ENCODE measurements at regions not wholly inside any gene's neighbourhood (a gene's known extent, or its start where the extent isn't known, plus 50 kb on each side); places are given as distances from the start of the nearest gene placed in this dataset.
"Not testable (repeated sequence)": the region's sequence is repeated elsewhere in the genome, so short reads cannot be mapped to it uniquely, and the experiment has no call there.

GRCh38 chr10:27313586-27313985, 73.0 kb upstream of the ACBD5 start:
- H3K36me3 Mint-ChIP-seq (ENCODE audit: low read depth); DNase-seq; POLR2A ChIA-PET; H3K4me1 Mint-ChIP-seq; H3K9me3 Mint-ChIP-seq; H3K27ac Mint-ChIP-seq; H3K4me3 Mint-ChIP-seq; H3K27me3 Mint-ChIP-seq; CTCF ChIA-PET: not testable (repeated sequence)

- H3K4me3 Mint-ChIP-seq = no peak overlapping the region
- ChIA-PET CTCF (no interaction called here), POLR2A (no interaction called here)
- no peaks in the 10 kb centered on the region for H3K36me3 Mint-ChIP-seq (ENCODE audit: low read depth)
- no peak for DNase-seq
- H3K9me3 Mint-ChIP-seq = no peaks in the 10 kb centered on the region
- H3K4me1 Mint-ChIP-seq = peaks cover 8% of the 10 kb centered on the region
- no peak overlapping the region for H3K27ac Mint-ChIP-seq
- peaks cover 5% of the 10 kb centered on the region for H3K27me3 Mint-ChIP-seq
These were observed 72.3 kb upstream of the ACBD5 start for GRCh38 chr10:27312854-27313253.

GRCh38 chr10:27311809-27312208, 71.2 kb upstream of the ACBD5 start:
- CTCF ChIA-PET; H3K9me3 Mint-ChIP-seq; H3K36me3 Mint-ChIP-seq (ENCODE audit: low read depth); DNase-seq; H3K27ac Mint-ChIP-seq; H3K27me3 Mint-ChIP-seq; H3K4me3 Mint-ChIP-seq; H3K4me1 Mint-ChIP-seq: not testable (repeated sequence)
- POLR2A ChIA-PET = interaction anchor here (0.6 kb wide), 1 partner anchor 38 kb away, joined by 4 read pairs; no protein-coding TSS in a partner anchor

- H3K36me3 Mint-ChIP-seq (ENCODE audit: low read depth); H3K9me3 Mint-ChIP-seq; H3K4me1 Mint-ChIP-seq; H3K4me3 Mint-ChIP-seq; DNase-seq; CTCF ChIA-PET; H3K27ac Mint-ChIP-seq; H3K27me3 Mint-ChIP-seq: not testable (repeated sequence)
- POLR2A ChIA-PET = interaction anchor here (0.7 kb wide), 1 partner anchor 55 kb away, joined by 3 read pairs; no protein-coding TSS in a partner anchor
These were observed 57.9 kb upstream of the ACBD5 start for GRCh38 chr10:27298522-27298850.

GRCh38 chr10:27297844-27298521, 57.4 kb upstream of the ACBD5 start:
- H3K36me3 Mint-ChIP-seq (ENCODE audit: low read depth) = no peaks in the 10 kb centered on the region
- H3K27ac Mint-ChIP-seq = no peak overlapping the region
- ChIA-PET POLR2A (interaction anchor here (0.7 kb wide), 1 partner anchor 55 kb away, joined by 3 read pairs; no protein-coding TSS in a partner anchor), CTCF (no interaction called here)
- H3K4me3 Mint-ChIP-seq = no peak overlapping the region
- H3K9me3 Mint-ChIP-seq = no peaks in the 10 kb centered on the region
- DNase-seq = no peak
- H3K4me1 Mint-ChIP-seq = peaks cover 3% of the 10 kb centered on the region
- peaks cover 2% of the 10 kb centered on the region for H3K27me3 Mint-ChIP-seq

- H3K36me3 Mint-ChIP-seq (ENCODE audit: low read depth); CTCF ChIA-PET; H3K27ac Mint-ChIP-seq; H3K9me3 Mint-ChIP-seq; H3K4me1 Mint-ChIP-seq; POLR2A ChIA-PET; H3K27me3 Mint-ChIP-seq; H3K4me3 Mint-ChIP-seq; DNase-seq: not testable (repeated sequence)
These were observed 55.7 kb upstream of the ACBD5 start for GRCh38 chr10:27296285-27296684.

- H3K9me3 Mint-ChIP-seq; H3K36me3 Mint-ChIP-seq (ENCODE audit: low read depth); H3K27me3 Mint-ChIP-seq; POLR2A ChIA-PET; H3K4me1 Mint-ChIP-seq; DNase-seq; H3K27ac Mint-ChIP-seq: not testable (repeated sequence)
- H3K4me3 Mint-ChIP-seq = peak overlapping the region; percentile 15
- CTCF ChIA-PET = interaction anchor here (1.4 kb wide), 1 partner anchor 67 kb away, joined by 5 read pairs; no protein-coding TSS in a partner anchor
These were observed 50.8 kb upstream of the ACBD5 start for GRCh38 chr10:27291253-27291895.
